Spleen (tissue), 7 donors: ENCODE measurements at regions not wholly inside any gene's neighbourhood (a gene's known extent, or its start where the extent isn't known, plus 50 kb on each side); places are given as distances from the start of the nearest gene placed in this dataset.

Source experiments
- CTCF ChIP-seq, 11 experiments: fragments of 200-600 bp in 7 of 11; fragments of 450-650 bp in 4 of 11; sonication (generic) in 4 of 11; IDR thresholded peaks in 8 of 11; conservative IDR thresholded peaks in 3 of 11; 1 replicate in 7 of 11; 2 replicates in 4 of 11; pipeline versions ENCODE4 v1.4.0 to v1.8.0; 2016 to 2021; ENCODE audit warnings: antibody characterized with exemption in 11 of 11, inconsistent platforms in 4 of 11, mild to moderate bottlenecking in 1 of 11
- POLR2A ChIP-seq, 3 donors: fragments of 450-650 bp; IDR thresholded peaks; one replicate each; pipeline ENCODE4 v1.5.1; 2017; ENCODE audit warnings: antibody characterized with exemption in 3 of 3, mild to moderate bottlenecking in 1 of 3
- POLR2AphosphoS5 ChIP-seq, 3 donors: sonication (generic); formaldehyde crosslinking; IDR thresholded peaks; one replicate each; pipeline ENCODE4 v1.5.1; 2017; ENCODE audit warnings: antibody characterized with exemption in 3 of 3
- donor health status: DM: no; HTN: no; CAD: no; lungs with moderate emphysema.
- donor health status: DM: no; HTN: no; CAD: no.
- donor health status: DM: no; HTN: no; CAD: no.

- no peak for TF ChIP-seq CTCF (IDR thresholded peaks at IDR 0.05 in 8 of 11, conservative IDR thresholded peaks at IDR 0.05 in 3 of 11)
- TF ChIP-seq POLR2A (IDR thresholded peaks at IDR 0.05) = no peak
- TF ChIP-seq POLR2AphosphoS5 (IDR thresholded peaks at IDR 0.05) = no peak
Measured at GRCh38 chr2:134782107-134782506, 56.3 kb upstream of the ACMSD start.
